ENCODE measurements at regions not wholly inside any gene's neighbourhood (a gene's known extent, or its start where the extent isn't known, plus 50 kb on each side); places are given as distances from the start of the nearest gene placed in this dataset.

- TF ChIP-seq CTCF (IDR thresholded peaks at IDR 0.05; ENCODE audit: low read length) (no peak), EZH2 (IDR thresholded peaks at IDR 0.05; ENCODE audit: borderline replicate concordance, low read length) (no peak)
These were observed 237.0 kb downstream of the TUBA3C start for GRCh38 chr13:18944501-18945068.
